ENCODE measurements at regions not wholly inside any gene's neighbourhood (a gene's known extent, or its start where the extent isn't known, plus 50 kb on each side); places are given as distances from the start of the nearest gene placed in this dataset.

GRCh38 chr3:145857956-145858355 lies 303.0 kb downstream of the PLOD2 start:
- H3K79me1 ChIP-seq (ENCODE audit: insufficient read depth, low read depth, low read length, poor library complexity, severe bottlenecking) = no peaks in the 10 kb centered on the region
- no peak overlapping the region for H3K4me2 ChIP-seq (ENCODE audit: insufficient read depth, insufficient read length, low read length)
- no peak for DNase-seq
- no peak overlapping the region for H2BK15ac ChIP-seq (ENCODE audit: low read depth, low read length)
- Mint-ChIP-seq H3K27ac (no peak overlapping the region), H3K4me3 (no peak overlapping the region), H3K4me1 (no peaks in the 10 kb centered on the region), H3K9me3 (no peaks in the 10 kb centered on the region), H3K36me3 (ENCODE audit: insufficient read depth in 1 of 3, low read depth in 3 of 3) (no peaks in the 10 kb centered on the region), H3K27me3 (ENCODE audit: low read depth) (no peaks in the 10 kb centered on the region)
- no CpG with 5 or more reads among the region's 1 CpG for WGBS (ENCODE audit: extremely low coverage, insufficient read length, low lambda C conversion rate)
- no peak overlapping the region for H4K5ac ChIP-seq (ENCODE audit: insufficient read length, low read depth, low read length)
- no peaks in the 10 kb centered on the region for H3K23me2 ChIP-seq (ENCODE audit: insufficient read length, low read depth, low read length, poor library complexity, severe bottlenecking)
- H2BK20ac ChIP-seq (ENCODE audit: low read depth, low read length, poor library complexity, severe bottlenecking) = no peak overlapping the region
- no peak overlapping the region for H4K8ac ChIP-seq (replicated peaks; ENCODE audit: insufficient read length, low read depth, low read length)
- no peaks in the 10 kb centered on the region for H3K27me3 ChIP-seq (ENCODE audit: insufficient read depth, low read length)
- H3K27ac ChIP-seq (ENCODE audit: insufficient read length, low read depth, low read length) = no peak overlapping the region
- no peak overlapping the region for H2BK12ac ChIP-seq (ENCODE audit: insufficient read length, low read depth, low read length)
- no peaks in the 10 kb centered on the region for H3K79me2 ChIP-seq (ENCODE audit: insufficient read depth, low read length)
- no peak overlapping the region for H3K23ac ChIP-seq (ENCODE audit: insufficient read length, low read depth, low read length)
- H3K14ac ChIP-seq (ENCODE audit: insufficient read depth, low read length) = no peak overlapping the region
- no peak overlapping the region for H2BK120ac ChIP-seq (ENCODE audit: low read depth, low read length, poor library complexity, severe bottlenecking)
- no peak overlapping the region for H3K9ac ChIP-seq (ENCODE audit: extremely low read depth, insufficient read length, low read length)
- no peak overlapping the region for H2AK5ac ChIP-seq (ENCODE audit: insufficient read length, low read length)
- no peak overlapping the region for H3K18ac ChIP-seq (ENCODE audit: insufficient read length, low read depth, low read length)
- H3K4me1 ChIP-seq (ENCODE audit: insufficient read depth, low read length) = no peaks in the 10 kb centered on the region
- no peaks in the 10 kb centered on the region for H4K20me1 ChIP-seq (ENCODE audit: control insufficient read depth, insufficient read depth, insufficient read length)
- no peak overlapping the region for H3T11ph ChIP-seq (ENCODE audit: low read length)
- no peak overlapping the region for H2BK5ac ChIP-seq (ENCODE audit: insufficient read length, low read length)
- TF ChIP-seq CTCF (conservative IDR thresholded peaks at IDR 0.05) = no peak
- no peak overlapping the region for H2AFZ ChIP-seq (ENCODE audit: low read length)
- H3K56ac ChIP-seq (ENCODE audit: insufficient read length, low read depth, low read length) = no peak overlapping the region
- no peak overlapping the region for H3K4ac ChIP-seq (ENCODE audit: low read depth, low read length)
- no peaks in the 10 kb centered on the region for H3K9me3 ChIP-seq (ENCODE audit: control insufficient read depth, low read depth, low read length)
- H4K91ac ChIP-seq (ENCODE audit: insufficient read length, low read depth, low read length) = no peak overlapping the region

Data from H9 (cell line).